Kidney (tissue), 13 donors: ENCODE measurements at regions not wholly inside any gene's neighbourhood (a gene's known extent, or its start where the extent isn't known, plus 50 kb on each side); places are given as distances from the start of the nearest gene placed in this dataset.

Source experiments
- DNase-seq, 5 donors: peaks; one replicate each; pipeline ENCODE4 v3.0.0-alpha.2; 2013 to 2020
- FAIRE-seq: peaks from 2 replicates; lab custom pipeline; 2012; peaks lifted over from hg19 to GRCh38; lab: Jason Lieb, UNC
- H3K27ac ChIP-seq, 2 donors: one replicate each; pipeline ENCODE4 v1.7.0; 2013; ENCODE audit warnings: low read depth in 2 of 2, low read length in 2 of 2, inconsistent platforms in 1 of 2
- H3K27me3 ChIP-seq: one replicate; pipeline ENCODE4 v1.7.1; 2013; ENCODE audit warnings: low read length, inconsistent platforms; ENCODE audit not compliant: control insufficient read depth, insufficient read depth
- H3K36me3 ChIP-seq, 3 donors: one replicate each; pipeline versions ENCODE4 v1.7.0 to v1.7.1; 2013; ENCODE audit warnings: low read length in 3 of 3, control low read depth in 1 of 3, inconsistent platforms in 1 of 3; ENCODE audit not compliant: insufficient read depth in 3 of 3, control insufficient read depth in 2 of 3
- H3K4me1 ChIP-seq, 3 donors: one replicate each; pipeline versions ENCODE4 v1.7.0 to v1.7.1; 2013; ENCODE audit warnings: low read length in 3 of 3, inconsistent platforms in 1 of 3, low read depth in 1 of 3; ENCODE audit not compliant: control insufficient read depth in 2 of 3, insufficient read depth in 2 of 3
- H3K4me3 ChIP-seq, 3 donors: one replicate each; pipeline versions ENCODE4 v1.7.0 to v1.8.1; 2013; ENCODE audit warnings: low read length in 3 of 3, control low read depth in 1 of 3, inconsistent platforms in 1 of 3
- H3K9ac ChIP-seq, 3 donors: one replicate each; pipeline versions ENCODE4 v1.7.0 to v1.7.1; 2013; ENCODE audit warnings: low read length in 3 of 3, control low read depth in 1 of 3, inconsistent platforms in 1 of 3
- H3K9me3 ChIP-seq, 3 donors: one replicate each; pipeline versions ENCODE4 v1.7.0 to v1.7.1; 2013; ENCODE audit warnings: low read length in 3 of 3, control low read depth in 1 of 3, inconsistent platforms in 1 of 3; ENCODE audit not compliant: control insufficient read depth in 2 of 3, insufficient read depth in 1 of 3
- intact Hi-C: fragments of 100-400 bp; cut with DNase I; formaldehyde crosslinking; loops from one replicate; pipeline ENCODE4 v1.11.1; 2022
- TF ChIP-seq, protein P1 (sequence below): IDR thresholded peaks from 3 replicates; pipeline ENCODE4 v1.5.1; 2012; ENCODE audit warnings: mild to moderate bottlenecking, moderate library complexity, borderline replicate concordance; ENCODE audit not compliant: insufficient read depth; ENCODE audit errors: extremely low read depth
- donor health status: control.
- donor health status: control.
- donor health status: control.
- donor health status: control.
- donor health status: control.
- donor health status: DM: yes; HTN: yes; CAD: no.
- donor health status: Normal renal cell carcinoma (clear cell type).

- no peaks in the 10 kb centered on the region for H3K27me3 ChIP-seq
- H3K4me3 ChIP-seq = no peak overlapping the region
- no peaks in the 10 kb centered on the region for H3K4me1 ChIP-seq
- no peak for FAIRE-seq
- no peaks in the 10 kb centered on the region for H3K36me3 ChIP-seq
- H3K9me3 ChIP-seq = no peaks in the 10 kb centered on the region
- intact Hi-C loops = no loop called here
- no peak for DNase-seq
- TF ChIP-seq, protein P1, sequence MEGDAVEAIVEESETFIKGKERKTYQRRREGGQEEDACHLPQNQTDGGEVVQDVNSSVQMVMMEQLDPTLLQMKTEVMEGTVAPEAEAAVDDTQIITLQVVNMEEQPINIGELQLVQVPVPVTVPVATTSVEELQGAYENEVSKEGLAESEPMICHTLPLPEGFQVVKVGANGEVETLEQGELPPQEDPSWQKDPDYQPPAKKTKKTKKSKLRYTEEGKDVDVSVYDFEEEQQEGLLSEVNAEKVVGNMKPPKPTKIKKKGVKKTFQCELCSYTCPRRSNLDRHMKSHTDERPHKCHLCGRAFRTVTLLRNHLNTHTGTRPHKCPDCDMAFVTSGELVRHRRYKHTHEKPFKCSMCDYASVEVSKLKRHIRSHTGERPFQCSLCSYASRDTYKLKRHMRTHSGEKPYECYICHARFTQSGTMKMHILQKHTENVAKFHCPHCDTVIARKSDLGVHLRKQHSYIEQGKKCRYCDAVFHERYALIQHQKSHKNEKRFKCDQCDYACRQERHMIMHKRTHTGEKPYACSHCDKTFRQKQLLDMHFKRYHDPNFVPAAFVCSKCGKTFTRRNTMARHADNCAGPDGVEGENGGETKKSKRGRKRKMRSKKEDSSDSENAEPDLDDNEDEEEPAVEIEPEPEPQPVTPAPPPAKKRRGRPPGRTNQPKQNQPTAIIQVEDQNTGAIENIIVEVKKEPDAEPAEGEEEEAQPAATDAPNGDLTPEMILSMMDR = no peak
- no peak overlapping the region for H3K27ac ChIP-seq
- H3K9ac ChIP-seq = no peak overlapping the region
Measured at GRCh38 chr10:111974325-111974724, 209.2 kb downstream of the GPAM start.

DNA sequence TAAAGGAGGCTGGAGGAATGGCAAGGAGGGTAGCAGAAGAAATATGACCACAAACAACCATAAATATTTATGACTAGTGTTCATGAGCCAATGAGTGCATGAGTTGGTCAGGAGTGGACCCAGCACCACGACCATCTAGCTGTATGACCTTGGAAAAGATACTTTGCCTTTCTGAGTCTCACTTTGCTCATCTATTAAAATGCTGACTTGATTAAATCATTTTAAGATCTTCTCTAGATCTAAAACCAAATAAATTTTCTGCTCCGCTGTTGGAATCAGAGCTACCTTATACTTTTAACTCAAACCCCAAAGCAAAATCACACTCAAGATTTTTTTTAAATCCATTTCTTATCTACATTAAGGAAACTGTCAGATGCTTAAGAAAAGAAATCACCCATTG, 207.0 kb downstream of the GPAM start:
- intact Hi-C loops = no loop called here
- TF ChIP-seq, protein P1 = no peak
- Histone ChIP-seq H3K27me3 (no peaks in the 10 kb centered on the region), H3K4me1 (no peaks in the 10 kb centered on the region), H3K27ac (no peak overlapping the region), H3K9ac (no peak overlapping the region), H3K36me3 (no peaks in the 10 kb centered on the region), H3K9me3 (no peaks in the 10 kb centered on the region), H3K4me3 (no peak overlapping the region)
- no peak for FAIRE-seq
- DNase-seq = no peak

DNA sequence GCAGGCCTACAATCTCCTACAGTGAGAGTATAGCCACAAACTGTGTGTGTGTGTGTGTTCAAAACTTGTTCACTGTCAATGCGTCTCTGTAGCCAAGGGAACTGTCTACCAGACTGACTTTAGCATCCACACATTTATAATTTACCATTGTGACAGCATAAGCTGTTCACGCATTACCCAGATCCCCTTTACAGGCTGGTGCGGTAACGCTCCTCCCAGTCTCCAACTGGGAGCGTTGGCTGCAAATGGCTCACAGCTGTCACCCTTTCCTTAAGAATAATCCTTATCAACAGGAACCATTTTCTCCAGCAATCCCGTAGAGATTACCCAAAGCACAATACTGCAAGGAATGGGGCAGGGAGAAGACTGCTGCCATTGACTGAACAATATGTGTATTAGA, 199.5 kb downstream of the GPAM start:
- H3K9ac ChIP-seq = no peak overlapping the region
- H3K9me3 ChIP-seq = no peaks in the 10 kb centered on the region
- H3K27me3 ChIP-seq = no peaks in the 10 kb centered on the region
- FAIRE-seq (no peak), DNase-seq (no peak)
- H3K27ac ChIP-seq = no peak overlapping the region
- H3K4me3 ChIP-seq = no peak overlapping the region
- no peaks in the 10 kb centered on the region for H3K4me1 ChIP-seq
- intact Hi-C loops = no loop called here
- TF ChIP-seq, protein P1 = no peak
- H3K36me3 ChIP-seq = no peaks in the 10 kb centered on the region

- H3K4me3 ChIP-seq = no peak overlapping the region
- H3K36me3 ChIP-seq = no peaks in the 10 kb centered on the region
- intact Hi-C loops = no loop called here
- no peak overlapping the region for H3K9ac ChIP-seq
- no peak overlapping the region for H3K27ac ChIP-seq
- DNase-seq = no peak
- H3K27me3 ChIP-seq = no peaks in the 10 kb centered on the region
- TF ChIP-seq, protein P1 = no peak
- no peaks in the 10 kb centered on the region for H3K4me1 ChIP-seq
- FAIRE-seq = no peak
- no peaks in the 10 kb centered on the region for H3K9me3 ChIP-seq
Measured at GRCh38 chr10:111986079-111986478, 197.5 kb downstream of the GPAM start.
